GM20000 (cell line): ENCODE measurements at regions not wholly inside any gene's neighbourhood (a gene's known extent, or its start where the extent isn't known, plus 50 kb on each side); places are given as distances from the start of the nearest gene placed in this dataset.

Source experiments
- DNase-seq: peaks from one replicate; pipeline ENCODE4 v3.0.0; 2012; ENCODE audit warnings: low spot score
- TF ChIP-seq, protein P1 (sequence below): IDR thresholded peaks from 2 replicates; pipeline ENCODE4 v1.5.1; 2012; ENCODE audit warnings: mild to moderate bottlenecking, control low read depth; ENCODE audit errors: extremely low read depth, missing control alignments

GRCh38 chr3:6220447-6220846, 640.5 kb upstream of the GRM7 start:
- DNase-seq: no peak
- TF ChIP-seq, protein P1, sequence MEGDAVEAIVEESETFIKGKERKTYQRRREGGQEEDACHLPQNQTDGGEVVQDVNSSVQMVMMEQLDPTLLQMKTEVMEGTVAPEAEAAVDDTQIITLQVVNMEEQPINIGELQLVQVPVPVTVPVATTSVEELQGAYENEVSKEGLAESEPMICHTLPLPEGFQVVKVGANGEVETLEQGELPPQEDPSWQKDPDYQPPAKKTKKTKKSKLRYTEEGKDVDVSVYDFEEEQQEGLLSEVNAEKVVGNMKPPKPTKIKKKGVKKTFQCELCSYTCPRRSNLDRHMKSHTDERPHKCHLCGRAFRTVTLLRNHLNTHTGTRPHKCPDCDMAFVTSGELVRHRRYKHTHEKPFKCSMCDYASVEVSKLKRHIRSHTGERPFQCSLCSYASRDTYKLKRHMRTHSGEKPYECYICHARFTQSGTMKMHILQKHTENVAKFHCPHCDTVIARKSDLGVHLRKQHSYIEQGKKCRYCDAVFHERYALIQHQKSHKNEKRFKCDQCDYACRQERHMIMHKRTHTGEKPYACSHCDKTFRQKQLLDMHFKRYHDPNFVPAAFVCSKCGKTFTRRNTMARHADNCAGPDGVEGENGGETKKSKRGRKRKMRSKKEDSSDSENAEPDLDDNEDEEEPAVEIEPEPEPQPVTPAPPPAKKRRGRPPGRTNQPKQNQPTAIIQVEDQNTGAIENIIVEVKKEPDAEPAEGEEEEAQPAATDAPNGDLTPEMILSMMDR: no peak

DNA sequence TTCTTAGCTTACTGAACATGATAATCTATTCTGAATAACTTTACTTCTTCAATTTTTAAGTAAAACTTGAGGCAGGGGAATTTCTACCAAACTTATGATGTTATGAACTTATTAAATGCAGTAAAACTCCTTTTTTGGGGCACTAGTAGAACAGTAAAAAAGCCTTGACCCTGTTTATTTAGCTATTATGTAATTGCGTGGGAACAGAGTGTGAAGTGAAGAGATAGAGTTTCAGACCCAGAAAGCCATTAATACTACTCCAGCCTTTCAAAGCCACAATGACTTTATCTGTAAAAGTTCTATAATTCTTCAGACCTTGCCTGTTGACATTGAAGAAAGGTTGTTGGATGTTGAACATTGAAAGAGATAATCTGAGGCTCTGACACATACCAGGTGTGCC, 638.8 kb upstream of the GRM7 start:
- DNase-seq: no peak
- TF ChIP-seq, protein P1: no peak

DNA sequence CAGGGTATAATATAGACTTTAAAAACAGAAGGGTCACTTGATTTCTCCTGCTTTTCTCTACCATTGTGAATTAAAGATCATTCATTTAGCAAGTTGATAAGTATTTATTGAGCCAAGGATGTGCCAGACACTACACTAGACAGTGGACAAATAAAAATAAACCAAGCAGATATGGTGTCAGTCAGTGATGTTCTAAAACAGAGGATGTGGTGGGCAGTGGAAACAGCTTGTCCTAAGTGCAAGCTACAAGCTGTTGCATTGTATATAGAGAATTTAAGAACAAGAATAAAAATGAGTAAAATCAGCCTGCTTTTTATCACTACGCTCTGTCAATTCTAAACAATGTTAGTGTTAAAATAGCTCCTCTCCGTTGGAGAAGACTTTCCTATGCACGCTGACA, 637.3 kb upstream of the GRM7 start:
- TF ChIP-seq, protein P1: no peak
- DNase-seq: no peak

GRCh38 chr3:6228958-6229683, 631.8 kb upstream of the GRM7 start:
- DNase-seq: no peak
- TF ChIP-seq, protein P1: no peak

DNA sequence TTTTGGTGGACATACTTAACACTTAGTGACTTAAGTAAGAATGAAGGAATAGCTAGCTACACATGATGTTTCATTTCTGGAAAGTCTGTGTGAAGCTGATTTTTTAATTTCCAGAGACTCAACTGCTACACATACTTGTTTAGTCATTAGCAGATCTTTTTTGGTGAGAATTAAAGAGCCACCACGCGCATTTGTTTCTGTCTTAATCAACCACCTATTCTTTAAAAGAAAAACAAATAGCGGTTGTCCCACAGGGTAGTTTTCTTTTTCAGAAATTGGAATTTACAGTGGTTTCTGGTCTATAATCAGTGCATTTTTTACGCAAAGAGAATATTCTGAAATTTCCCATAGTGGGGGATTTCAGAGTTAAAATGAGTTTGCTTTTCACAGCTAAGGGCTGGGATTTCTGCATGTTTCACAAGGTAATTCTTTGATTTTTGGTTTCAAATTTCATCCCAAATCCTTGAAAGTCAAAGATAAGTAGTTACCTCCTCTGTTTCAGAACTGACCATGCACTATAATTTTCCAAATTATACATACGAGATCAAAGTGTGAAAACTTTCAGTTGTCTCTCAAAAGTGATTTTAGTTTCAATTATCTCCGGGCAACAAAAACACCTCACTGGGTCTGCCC, 631.0 kb upstream of the GRM7 start:
- peak; percentile 8 for DNase-seq
- TF ChIP-seq, protein P1: no peak

GRCh38 chr3:6242104-6242503, 618.8 kb upstream of the GRM7 start:
- TF ChIP-seq, protein P1: no peak

GRCh38 chr3:6248528-6248927, 612.4 kb upstream of the GRM7 start:
- DNase-seq: no peak
- TF ChIP-seq, protein P1: no peak

More at GRCh38 chr3:6242104-6242503, 618.8 kb upstream of the GRM7 start:
- DNase-seq: no peak
